ENCODE measurements at regions not wholly inside any gene's neighbourhood (a gene's known extent, or its start where the extent isn't known, plus 50 kb on each side); places are given as distances from the start of the nearest gene placed in this dataset.

DNA sequence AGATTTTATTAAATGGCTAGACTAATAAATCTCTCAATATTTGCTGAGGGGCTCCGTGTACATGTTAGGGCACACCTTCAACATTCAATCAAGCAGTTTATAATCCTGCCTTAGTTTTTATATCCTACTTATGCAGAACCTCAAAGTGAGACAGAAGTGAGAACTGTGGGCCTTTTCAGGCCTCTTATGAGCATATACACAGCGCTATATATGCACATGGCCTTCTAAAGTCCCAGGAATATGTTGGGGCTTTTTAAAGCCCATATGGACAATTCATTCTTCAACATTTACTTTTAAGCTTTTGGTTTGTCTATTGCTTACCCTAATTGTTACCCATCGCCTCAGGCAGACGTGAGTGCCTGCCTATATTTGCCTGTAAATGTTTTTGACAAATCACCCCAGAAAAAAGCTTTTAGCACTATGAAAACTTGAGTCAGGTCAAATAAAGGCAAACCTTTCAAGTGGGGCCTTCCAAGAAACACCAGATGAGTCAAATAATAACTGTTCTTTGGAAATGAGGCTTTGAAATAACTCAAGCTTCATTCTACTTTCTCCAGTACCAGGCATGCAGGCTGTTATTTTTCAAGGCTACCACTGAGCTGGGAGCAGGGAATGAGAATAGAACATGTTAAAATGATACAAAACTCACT is 58.2 kb downstream of the ESM1 start:
- no peak for DNase-seq

DNA sequence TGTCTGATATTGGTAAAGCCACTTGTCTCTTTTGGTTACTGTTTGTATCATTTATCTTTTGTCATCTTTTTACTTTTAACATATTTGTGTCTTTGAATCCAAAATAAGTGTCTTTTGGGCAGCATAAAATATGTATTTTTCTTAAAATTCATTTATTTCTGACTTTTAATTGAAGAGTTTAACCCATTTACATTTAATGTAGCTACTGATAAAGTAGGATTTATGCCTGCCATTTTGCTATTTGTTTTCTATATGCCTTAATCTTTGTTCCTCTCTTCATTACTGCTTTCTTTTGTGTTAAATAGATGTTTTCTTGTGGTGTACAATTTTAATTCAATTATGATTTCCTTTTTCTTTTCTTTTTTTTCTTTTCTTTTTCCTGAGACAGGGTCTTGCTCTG is 60.9 kb downstream of the ESM1 start:
- no peak for DNase-seq

DNA sequence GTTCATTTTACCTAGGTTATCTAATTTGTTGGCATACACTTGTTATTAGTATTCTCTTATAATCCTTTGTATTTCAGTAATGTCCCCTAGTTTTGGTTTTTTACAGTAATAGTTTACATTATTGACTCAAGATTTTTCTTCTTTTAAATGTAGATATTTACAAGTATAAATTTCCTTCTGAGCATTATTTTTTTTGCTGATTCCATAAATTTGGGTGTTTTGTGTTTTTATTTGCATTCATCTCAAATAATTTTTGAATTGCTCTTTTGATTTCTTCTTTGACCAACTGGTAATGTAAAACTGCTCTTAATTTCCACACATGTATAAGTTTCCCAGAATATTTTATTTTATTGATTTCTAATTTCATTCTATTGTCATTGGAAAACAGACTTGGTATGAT is 68.1 kb downstream of the ESM1 start:
- no peak for DNase-seq

DNA sequence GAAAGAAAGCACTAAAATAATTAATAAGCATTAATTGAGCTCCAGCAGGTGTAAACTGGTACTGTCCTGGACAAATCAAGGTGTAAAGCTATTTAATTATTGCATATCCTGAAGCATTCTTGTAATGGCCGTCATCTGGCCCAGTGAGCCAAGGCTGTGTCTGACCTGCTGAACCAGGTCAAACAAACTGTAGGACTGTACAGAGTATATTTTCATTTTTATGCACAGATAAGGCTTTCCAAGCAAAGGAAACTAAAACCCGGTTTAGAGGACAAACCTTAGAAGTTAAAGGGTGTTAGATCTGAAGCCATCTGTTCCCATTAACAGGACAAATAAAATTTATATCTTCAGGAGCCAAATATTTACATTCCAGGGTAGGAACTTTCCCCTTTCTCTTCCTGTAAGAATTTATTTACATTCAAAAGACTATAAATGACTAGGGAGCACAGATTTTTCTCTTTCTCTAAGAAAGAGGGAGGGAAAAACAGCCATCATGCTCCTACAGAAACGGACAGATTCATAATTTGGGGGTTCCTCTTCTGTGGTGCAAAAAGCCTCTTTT is 69.8 kb downstream of the ESM1 start:
- no peak for DNase-seq

DNA sequence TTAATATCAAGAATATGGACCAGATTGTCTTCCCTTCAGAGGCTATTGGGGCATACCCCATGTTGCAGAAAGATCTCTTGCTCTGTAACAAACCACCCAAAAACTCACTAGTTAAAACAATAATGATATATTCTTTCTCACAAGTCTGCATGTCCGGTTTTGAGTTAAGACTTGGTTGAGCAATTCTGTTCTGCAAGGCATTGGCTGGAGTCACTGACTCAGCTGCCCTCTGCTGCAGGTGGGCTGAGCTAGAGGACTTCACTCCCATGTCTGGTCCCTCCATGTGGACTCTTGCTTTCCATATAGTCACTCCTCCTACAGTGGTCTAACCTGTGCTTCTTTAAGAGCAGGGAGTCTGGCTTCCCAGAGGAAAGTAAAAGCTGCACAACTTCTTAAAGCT is 73.4 kb downstream of the ESM1 start:
- no peak for DNase-seq

DNA sequence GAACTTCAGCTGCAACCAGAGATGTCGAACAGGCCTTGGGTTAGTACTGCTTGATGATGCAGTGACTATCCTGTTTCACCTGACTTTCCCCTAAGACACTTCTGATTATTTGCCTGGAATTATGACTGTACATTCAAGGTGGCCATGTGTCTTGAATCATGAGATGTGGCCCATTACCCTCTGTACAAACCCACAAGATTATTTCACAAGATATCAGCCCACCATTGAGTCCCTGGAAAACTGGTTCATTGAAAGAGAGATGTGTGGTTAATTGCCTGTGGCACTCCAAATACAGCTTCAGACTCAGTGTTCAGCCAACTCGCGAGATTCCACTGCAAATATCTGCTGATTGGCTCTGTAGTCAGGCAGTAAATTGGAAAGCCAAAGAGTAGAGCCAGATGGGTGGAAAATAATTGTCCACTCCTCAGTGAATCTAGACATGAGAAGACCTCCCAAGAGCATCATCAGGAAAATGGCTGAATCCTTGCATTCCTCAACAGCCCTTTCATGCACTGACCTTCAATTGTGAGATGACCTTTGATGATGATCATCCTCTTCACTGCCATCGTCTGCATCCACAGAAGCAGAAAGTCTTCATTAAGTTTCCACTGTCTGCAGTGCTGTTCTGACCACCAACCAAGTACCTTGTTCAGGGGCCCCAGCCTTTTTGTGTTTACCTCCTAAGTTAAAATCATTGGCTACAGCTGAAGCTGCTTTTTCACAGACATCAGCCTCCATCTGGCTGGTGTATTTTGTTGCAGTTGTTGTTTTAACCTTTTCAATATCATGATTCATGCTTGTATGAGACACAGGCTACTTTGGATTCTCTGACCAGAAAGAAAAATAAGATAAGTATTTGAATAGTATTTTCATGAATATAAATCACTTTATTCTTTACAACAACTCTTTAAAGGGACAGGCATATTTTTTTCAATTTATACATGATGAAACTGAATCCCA is 75.2 kb downstream of the ESM1 start:
- no peak for DNase-seq

DNA sequence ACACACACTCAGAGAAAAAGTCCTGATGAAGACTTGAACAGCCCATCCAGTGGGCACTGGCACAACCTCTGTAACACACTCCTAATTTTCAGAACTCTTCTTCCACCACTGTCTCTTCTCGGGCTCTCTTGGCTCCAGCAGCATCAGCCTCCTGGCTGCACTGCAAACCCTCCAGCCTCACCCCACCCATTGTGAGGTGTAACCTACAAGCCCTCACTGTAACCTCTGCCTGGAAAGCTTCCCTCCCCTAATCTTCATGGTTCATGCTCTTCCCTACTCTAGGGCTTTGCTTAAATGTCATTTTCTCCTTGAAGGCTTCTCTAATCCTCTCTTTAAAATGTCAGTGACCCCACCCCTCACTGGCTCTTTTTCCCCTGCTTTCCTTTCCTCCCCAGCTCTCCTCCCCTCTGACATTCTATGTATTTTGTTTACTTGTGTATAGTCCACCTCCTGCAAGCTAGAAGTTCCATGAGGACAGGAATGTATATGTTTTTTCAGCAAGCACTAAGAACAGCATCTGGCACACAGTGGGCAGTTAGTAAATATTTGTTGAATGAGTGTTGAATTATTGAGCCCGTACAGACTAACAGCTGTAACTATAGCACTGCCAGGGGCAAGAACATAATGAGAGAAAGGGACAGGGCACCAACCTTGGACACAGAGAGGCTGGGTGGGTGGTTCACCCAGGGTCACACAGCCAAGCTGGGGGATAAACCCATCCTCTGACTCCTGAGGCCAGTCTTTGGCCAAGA is 76.4 kb downstream of the ESM1 start:
- no peak for DNase-seq

DNA sequence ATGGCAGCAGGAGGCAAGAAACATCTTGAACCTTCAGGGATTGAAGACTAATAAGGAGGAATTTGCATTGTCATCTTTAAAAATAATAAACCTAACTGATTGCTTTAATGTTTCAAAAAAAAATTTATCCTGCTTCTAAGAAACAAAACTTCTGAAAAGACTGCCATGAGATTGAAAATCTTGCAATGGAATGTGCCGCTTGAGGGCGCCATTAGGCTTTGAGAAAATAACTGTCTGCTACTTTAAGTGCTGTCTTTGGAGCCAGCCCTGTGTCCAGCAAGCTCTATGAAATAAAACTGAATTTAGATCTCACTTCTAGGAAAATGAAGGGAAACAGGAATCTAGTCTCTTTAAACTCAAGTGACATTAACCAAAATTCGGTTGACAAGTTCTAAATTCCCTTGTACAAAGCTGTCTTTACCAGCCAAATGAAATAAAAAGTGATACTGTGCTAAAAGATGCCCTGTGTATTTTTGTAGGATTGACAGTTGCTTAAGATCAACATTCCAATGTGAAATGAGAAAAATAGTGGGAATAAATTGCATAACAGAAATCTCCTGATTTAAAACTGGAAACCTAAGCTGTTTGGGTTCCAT is 79.4 kb downstream of the ESM1 start:
- DNase-seq = peak; percentile 54 to 56

DNA sequence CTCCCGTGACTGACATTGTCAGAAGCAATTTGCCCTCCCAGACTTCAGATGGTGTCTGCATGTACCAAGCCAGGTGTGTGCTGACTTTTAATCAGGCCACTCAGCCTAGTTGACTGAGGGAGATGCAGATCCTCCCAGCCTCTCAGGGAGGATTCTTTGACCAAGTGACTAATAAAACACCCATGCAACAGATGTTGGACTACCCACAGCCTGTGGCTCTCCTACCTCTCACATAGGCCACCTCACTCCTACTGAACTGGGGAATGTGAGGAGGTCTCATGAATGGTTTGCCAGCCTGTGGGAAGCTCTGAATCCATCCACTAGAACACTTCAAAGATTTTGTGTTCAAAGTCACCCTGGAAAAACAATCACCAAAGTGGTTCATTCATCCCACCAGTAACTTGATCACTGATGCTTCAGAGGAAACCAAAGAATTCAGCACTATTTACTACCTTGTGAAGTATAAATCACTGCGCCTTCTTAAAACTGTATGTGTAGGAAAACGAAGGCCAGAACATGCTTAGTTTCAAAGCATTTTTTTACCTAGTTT is 80.1 kb downstream of the ESM1 start:
- no peak for DNase-seq

DNA sequence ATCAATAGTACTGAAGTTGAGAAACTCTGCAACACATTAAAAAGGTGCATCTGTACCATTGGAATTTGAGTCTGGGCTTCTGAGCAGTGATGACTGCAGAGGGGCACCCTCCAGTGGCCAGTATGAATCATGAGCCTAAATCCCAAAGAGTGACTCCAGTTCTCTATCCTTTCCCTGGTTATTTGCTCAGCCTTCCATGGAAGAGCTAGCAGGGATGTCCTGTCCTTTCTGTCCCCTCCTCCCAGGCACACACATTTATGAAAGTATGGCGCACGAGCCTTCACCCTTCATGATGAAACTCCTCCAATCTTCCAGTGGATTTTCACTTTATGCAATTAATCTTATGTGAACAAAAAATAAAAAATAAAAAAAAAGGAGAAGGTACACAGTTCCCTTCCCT is 81.0 kb downstream of the ESM1 start:
- peak; percentile 30 to 44 for DNase-seq

DNA sequence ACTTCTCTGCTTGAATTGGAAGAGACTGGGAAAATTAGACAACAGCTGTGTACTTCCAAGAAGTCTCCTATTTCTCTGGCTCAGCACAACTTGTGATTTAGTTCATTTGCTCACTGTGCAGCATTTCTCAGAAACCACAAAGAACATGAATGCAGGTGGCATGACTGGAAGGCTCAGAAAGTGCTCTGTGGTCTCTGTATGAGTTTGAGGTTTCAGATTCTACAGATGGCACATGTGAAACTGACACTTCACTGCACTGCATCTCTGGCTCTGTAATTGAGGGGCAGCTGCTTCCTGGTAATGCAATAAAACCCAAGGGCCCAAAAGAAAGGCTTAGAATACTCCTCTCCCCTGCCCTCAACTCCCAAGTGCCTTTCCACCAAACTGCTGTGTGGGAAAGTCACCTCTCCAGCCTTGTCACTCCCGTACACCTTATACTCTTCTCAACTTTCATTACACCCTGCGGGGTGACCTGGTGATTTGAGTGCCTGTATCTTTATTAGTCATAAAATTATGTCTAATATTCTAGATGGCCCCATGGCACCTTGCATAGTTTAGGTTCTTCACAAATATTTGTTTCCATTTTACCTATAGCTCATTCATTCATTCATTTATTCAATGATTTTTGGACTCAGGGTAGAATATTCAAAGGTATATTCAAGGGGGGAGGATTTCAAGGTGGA is 82.5 kb downstream of the ESM1 start:
- DNase-seq = peak; percentile 67 to 70

DNA sequence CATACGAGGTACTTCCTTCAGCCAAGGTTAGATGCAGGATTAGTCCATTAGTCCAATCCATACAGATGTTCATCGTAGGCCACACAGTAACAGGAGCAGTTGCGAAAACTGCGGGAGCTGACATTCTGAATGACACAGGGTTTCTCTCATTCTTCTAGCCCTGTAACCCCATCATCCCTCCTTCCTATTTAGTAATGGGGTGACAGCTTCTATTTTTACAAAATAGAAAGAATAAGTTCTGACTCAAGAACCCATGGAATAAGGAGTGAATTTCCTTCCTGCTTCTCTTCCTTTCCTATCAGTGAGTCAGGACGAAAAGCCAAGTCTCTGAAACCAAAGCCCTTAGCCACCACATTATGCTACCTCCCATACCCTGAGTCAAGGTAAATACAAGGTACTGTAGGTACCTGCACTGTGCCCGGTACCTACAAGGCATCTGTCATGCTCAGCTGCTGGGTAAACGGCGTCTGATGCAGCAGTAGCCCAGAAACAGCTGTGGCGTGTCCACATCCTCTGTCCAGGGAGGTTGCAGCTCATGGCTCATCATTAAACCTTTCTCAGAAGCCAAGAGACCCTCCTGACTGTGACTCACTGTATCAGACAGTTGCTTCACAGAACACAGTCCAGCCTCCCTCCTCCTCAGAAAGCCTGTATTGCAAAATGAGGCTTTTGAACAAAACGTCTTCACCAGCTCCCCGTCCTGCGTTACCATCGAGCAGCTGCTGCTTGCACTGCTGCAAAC is 84.2 kb downstream of the ESM1 start:
- DNase-seq = no peak

DNA sequence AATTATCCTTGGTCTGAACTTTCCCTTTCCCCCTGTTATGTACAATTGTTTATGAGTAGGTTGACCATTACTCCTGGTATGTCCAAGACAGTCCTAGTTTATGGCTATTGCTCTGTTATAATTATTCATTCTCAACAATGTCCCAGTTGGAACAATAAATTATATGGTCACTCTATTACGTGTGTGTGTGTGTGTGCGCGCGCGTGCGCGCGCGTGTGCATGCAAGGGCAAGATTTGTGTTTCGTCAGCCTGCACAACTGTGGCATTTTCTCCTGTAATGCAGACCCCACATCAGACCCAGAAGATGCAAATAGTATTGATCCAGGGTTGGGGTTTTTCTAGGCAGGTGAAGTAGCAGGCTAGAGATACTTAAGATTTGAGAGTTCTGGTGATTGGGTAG is 88.4 kb downstream of the ESM1 start:
- DNase-seq = no peak

DNA sequence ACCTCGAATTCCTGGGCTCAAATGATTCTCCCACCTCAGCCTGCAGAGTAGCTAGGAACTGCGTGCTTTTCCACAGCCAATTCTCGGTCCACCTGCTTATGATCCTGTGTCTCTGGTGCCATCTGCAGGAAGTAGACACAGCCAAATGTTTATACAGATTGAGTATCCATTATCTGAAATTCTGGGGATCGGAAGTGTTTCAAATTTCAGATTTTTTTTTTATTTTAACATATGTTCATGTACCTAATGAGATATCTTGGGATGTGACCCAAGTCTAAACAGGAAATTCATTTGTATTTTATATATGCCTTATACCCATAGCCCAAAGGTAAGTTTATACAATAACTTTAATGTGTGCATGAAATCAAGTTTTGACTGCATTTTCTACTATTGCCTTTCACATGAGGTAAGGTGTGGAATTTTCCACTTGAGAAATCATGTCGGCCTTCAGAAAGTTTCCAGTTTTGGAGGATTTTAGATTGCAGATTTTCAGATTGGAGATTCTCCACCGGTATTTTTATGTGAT is 89.5 kb downstream of the ESM1 start:
- DNase-seq = peak; percentile 25 to 42

DNA sequence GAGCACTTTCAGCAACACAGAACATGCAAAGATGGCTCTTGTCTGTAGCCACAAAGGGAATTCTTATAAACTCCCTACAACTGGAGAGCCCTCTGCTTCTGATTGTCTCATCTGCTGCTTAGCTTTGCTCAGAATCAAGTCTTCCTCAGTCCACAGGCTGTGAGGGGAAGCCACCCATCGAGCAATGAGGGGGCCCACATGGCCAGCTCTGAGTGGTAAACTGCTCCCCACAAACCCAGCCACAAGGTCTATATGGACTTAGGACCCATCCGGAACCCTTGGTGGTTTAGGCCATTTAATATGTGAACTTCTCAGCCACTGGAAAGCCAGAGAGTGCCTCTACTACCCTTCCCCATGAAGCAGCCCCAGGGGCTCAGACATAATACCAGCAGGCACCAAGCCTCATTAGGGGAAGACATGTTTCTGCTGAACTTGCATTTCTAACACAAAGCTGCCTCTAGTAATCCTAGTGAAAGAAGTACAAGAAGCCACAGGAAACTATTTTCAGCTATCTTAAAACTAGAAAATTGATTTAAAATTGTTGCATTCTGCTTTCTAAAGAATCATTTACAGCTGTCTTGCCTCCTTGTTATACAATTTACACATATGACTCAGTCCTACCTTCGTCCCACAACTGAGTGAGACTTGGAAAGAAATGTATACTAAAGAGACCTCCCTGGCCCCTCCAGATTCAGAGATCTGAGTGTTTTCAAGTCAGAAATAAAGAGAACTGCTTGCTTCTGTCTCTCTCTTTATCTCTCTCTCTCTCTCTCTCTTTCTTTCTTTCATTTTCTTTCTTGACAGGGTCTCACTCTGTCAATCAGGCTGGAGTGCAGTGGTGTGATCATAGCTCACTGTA is 90.2 kb downstream of the ESM1 start:
- DNase-seq = no peak

DNA sequence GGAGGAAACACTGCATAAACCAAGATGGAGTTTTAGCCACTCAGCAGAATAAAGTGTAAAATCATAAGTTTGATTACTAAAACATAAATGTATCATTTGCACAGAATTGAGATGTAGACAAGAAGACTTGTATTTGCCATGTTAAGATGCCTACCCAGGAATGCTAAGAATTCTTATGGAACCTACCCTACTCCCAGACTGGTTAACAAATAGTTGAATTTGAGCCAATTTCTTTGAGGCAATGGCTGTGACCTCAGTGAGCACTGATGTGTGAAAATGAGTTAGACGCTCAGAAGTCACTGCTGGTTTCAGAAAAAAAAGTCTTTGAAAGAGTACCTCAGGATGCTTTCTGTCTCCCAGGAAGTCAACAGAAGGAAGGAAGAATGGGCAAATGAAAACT is 95.6 kb downstream of the ESM1 start:
- no peak for DNase-seq

DNA sequence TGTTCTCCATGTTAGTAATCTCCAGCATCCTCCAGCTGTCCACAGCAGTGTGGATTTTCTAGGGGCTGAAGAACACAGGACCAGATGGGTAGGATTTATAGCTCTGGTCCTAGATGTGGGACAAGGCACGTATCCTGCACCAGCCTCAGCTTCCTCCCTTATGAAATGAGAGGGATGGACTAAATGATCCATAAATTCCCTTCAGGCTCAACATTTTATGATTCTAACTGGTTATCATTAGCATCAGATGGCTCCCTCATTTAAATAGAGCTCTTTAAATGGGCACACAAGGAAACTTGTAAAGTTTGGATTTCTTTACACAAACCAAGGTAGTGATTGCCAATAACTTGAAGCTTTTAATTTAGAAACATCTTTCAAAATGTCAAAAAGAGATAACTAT is 97.7 kb downstream of the ESM1 start:
- no peak for DNase-seq

DNA sequence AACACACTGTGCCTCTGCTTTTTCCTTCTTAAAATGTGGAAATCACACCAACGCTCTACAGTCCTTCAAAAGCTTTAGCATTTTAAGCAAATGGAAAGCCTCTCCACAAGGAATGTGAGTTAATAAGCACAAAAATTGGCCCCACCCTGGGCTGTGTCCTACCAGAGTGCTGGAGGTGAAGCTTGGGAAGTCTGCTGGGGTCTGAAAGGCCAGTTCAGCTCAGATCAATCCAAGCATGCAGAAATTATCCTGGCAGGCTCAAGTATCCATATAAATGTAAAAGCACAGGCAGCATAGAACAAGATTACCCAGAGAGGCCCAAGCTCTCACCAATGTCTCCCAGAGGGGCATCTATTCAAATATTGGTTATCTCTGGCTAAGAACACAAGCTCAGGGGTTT is 98.5 kb downstream of the ESM1 start:
- DNase-seq = no peak

DNA sequence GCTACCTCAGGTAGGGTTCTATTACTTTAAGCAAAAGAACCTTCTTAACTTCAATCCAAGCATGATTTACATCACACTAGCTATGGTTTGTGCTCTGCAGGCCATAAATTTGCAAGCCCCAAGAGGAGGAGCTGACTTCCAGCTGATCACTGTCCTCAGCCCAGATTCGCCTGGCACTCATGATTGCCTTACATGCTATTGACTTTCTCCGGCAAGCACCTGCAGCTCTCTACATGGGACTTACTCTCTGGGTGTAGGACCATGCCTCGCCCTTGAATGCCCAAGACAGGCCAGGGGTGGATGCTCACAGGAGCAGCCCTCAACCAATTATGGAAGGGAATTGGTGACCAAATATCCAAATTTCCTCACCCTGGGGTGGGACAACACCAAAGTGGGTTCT is 99.8 kb downstream of the ESM1 start:
- DNase-seq = no peak

DNA sequence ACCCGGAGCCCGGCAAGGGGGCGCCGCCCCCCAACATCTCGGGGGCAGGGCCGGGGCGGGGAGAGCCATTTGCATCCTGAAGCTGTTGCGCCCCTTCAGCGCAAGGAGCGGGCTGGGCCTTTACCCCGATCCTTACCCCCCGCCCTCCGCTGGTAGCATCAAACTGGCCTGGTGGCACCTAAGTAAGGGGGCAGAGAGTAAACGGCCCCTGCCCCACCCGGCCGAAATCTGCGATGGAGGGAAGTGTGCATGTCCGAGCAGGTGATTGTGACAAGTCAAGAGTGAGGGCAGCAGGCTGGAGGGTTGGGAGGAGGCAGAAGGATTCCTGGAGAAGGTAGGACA is 101.2 kb downstream of the ESM1 start:
- DNase-seq = no peak

All from Kasumi-1 (cell line).